HL-60/S4 treated with retinoic acid at 250 ng/mL for 4 days and 3 days (cell line): ENCODE measurements at regions not wholly inside any gene's neighbourhood (a gene's known extent, or its start where the extent isn't known, plus 50 kb on each side); places are given as distances from the start of the nearest gene placed in this dataset.

Experiments
- in situ Hi-C: fragments of 300-500 bp; cut with MboI; formaldehyde crosslinking; loops from 2 replicates; pipeline ENCODE4 v1.7.0; 2022; ENCODE audit warnings: low sequenced_read_pairs

- in situ Hi-C loops: no loop called here
Observed at GRCh38 chr11:122523846-122524805, 131.4 kb upstream of the UBASH3B start.

GRCh38 chr11:122521626-122522025, 133.9 kb upstream of the UBASH3B start:
- in situ Hi-C loops: no loop called here

- in situ Hi-C loops: no loop called here
Observed at GRCh38 chr11:122517403-122518379, 137.8 kb upstream of the UBASH3B start.

GRCh38 chr11:122516686-122517085, 138.8 kb upstream of the UBASH3B start:
- in situ Hi-C loops: no loop called here

GRCh38 chr11:122513997-122514396, 141.5 kb upstream of the UBASH3B start:
- in situ Hi-C loops: no loop called here

GRCh38 chr11:122513328-122513727, 142.2 kb upstream of the UBASH3B start:
- in situ Hi-C loops: no loop called here

GRCh38 chr11:122512688-122513087, 142.8 kb upstream of the UBASH3B start:
- in situ Hi-C loops: no loop called here

GRCh38 chr11:122509899-122510298, 145.6 kb upstream of the UBASH3B start:
- in situ Hi-C loops: loop anchor here (10.0 kb wide), 2 partner anchors 295 to 855 kb away; no protein-coding TSS in a partner anchor

- in situ Hi-C loops: loop anchor here (10.0 kb wide), 2 partner anchors 294 to 854 kb away; no protein-coding TSS in a partner anchor
Observed at GRCh38 chr11:122509091-122509490, 146.4 kb upstream of the UBASH3B start.

- in situ Hi-C loops: loop anchor here (10.0 kb wide), 2 partner anchors 291 to 851 kb away; no protein-coding TSS in a partner anchor
Observed at GRCh38 chr11:122505304-122506006, 150.1 kb upstream of the UBASH3B start.

GRCh38 chr11:122494221-122494620, 161.3 kb upstream of the UBASH3B start:
- in situ Hi-C loops: no loop called here

- in situ Hi-C loops: no loop called here
Observed at GRCh38 chr11:122491509-122491908, 164.0 kb upstream of the UBASH3B start.

GRCh38 chr11:122488892-122489706, 166.4 kb upstream of the UBASH3B start:
- in situ Hi-C loops: no loop called here

GRCh38 chr11:122487669-122488068, 167.9 kb upstream of the UBASH3B start:
- in situ Hi-C loops: no loop called here

GRCh38 chr11:122486793-122487495, 168.6 kb upstream of the UBASH3B start:
- in situ Hi-C loops: no loop called here

- in situ Hi-C loops: no loop called here
Observed at GRCh38 chr11:122478986-122479385, 176.5 kb upstream of the UBASH3B start.

- in situ Hi-C loops: no loop called here
Observed at GRCh38 chr11:122468965-122469364, 186.6 kb upstream of the UBASH3B start.

GRCh38 chr11:122463530-122463929, 192.0 kb upstream of the UBASH3B start:
- in situ Hi-C loops: no loop called here

GRCh38 chr11:122459064-122459463, 196.5 kb upstream of the UBASH3B start:
- in situ Hi-C loops: no loop called here
